Progenitor cell of endocrine pancreas (in vitro differentiated cells): ENCODE measurements at regions not wholly inside any gene's neighbourhood (a gene's known extent, or its start where the extent isn't known, plus 50 kb on each side); places are given as distances from the start of the nearest gene placed in this dataset.

Experiments used
- DNase-seq: peaks from one replicate; pipeline ENCODE4 v3.0.0; 2021; ENCODE audit warnings: low spot score; ENCODE audit not compliant: unreplicated experiment
- H3K27ac Mint-ChIP-seq: 2 replicates; pipeline ENCODE4 v1.8.0; 2021; ENCODE audit warnings: mild to moderate bottlenecking, moderate library complexity, mixed read lengths
- H3K27me3 Mint-ChIP-seq: 2 replicates; pipeline ENCODE4 v1.8.0; 2021; ENCODE audit warnings: mixed read lengths
- H3K36me3 Mint-ChIP-seq: 2 replicates; pipeline ENCODE4 v1.8.0; 2022; ENCODE audit warnings: mixed read lengths; ENCODE audit not compliant: insufficient read depth
- H3K4me1 Mint-ChIP-seq: 2 replicates; pipeline ENCODE4 v1.8.0; 2021; ENCODE audit warnings: low read depth, mixed read lengths
- H3K4me3 Mint-ChIP-seq: 2 replicates; pipeline ENCODE4 v1.8.0; 2021; ENCODE audit warnings: low read depth, mild to moderate bottlenecking, moderate library complexity, mixed read lengths
- H3K9me3 Mint-ChIP-seq: 2 replicates; pipeline ENCODE4 v1.8.0; 2021; ENCODE audit warnings: low read depth, mixed read lengths
- TF ChIP-seq, protein P1 (sequence below): fragments of 200-600 bp; sonication (generic); IDR thresholded peaks from one replicate; pipeline ENCODE4 v1.5.0; 2021; ENCODE audit warnings: antibody characterized with exemption, mild to moderate bottlenecking; ENCODE audit not compliant: unreplicated experiment

- TF ChIP-seq, protein P1, sequence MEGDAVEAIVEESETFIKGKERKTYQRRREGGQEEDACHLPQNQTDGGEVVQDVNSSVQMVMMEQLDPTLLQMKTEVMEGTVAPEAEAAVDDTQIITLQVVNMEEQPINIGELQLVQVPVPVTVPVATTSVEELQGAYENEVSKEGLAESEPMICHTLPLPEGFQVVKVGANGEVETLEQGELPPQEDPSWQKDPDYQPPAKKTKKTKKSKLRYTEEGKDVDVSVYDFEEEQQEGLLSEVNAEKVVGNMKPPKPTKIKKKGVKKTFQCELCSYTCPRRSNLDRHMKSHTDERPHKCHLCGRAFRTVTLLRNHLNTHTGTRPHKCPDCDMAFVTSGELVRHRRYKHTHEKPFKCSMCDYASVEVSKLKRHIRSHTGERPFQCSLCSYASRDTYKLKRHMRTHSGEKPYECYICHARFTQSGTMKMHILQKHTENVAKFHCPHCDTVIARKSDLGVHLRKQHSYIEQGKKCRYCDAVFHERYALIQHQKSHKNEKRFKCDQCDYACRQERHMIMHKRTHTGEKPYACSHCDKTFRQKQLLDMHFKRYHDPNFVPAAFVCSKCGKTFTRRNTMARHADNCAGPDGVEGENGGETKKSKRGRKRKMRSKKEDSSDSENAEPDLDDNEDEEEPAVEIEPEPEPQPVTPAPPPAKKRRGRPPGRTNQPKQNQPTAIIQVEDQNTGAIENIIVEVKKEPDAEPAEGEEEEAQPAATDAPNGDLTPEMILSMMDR, result no peak
- Mint-ChIP-seq H3K4me3 (no peak overlapping the region), H3K27ac (no peak overlapping the region), H3K36me3 (peaks cover 4% of the 10 kb centered on the region), H3K27me3 (no peaks in the 10 kb centered on the region), H3K9me3 (peaks cover 24% of the 10 kb centered on the region), H3K4me1 (peaks cover 20% of the 10 kb centered on the region)
- no peak for DNase-seq
Measured at GRCh38 chr12:75921622-75922289, 109.8 kb downstream of the PHLDA1 start.

DNA sequence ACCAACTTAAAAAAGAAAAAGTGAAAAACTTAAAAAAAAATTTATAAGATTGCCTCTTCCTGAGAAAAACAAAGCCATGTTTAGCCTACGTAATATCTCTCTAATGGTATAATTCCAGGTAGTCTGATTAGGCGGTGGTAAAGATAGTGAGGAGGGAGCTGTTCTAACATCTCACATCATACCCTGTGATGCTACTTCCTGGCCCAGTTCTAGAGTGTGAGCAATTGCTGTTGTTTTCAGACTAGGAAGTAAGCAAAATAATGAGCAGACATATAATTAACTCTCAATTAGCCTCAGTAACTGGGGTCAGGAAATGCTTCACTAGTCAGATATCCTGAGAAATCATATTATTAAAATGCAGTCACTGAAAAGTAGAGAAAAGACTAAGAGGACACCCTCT lies 113.9 kb downstream of the PHLDA1 start:
- peaks cover 25% of the 10 kb centered on the region for H3K4me1 Mint-ChIP-seq
- H3K4me3 Mint-ChIP-seq, result no peak overlapping the region
- H3K36me3 Mint-ChIP-seq, result no peaks in the 10 kb centered on the region
- TF ChIP-seq, protein P1, result no peak
- H3K9me3 Mint-ChIP-seq, result no peaks in the 10 kb centered on the region
- DNase-seq, result no peak
- no peaks in the 10 kb centered on the region for H3K27me3 Mint-ChIP-seq
- no peak overlapping the region for H3K27ac Mint-ChIP-seq

GRCh38 chr12:75917083-75917482 lies 114.5 kb downstream of the PHLDA1 start:
- no peak for DNase-seq
- TF ChIP-seq, protein P1, result no peak
- no peaks in the 10 kb centered on the region for H3K27me3 Mint-ChIP-seq

GRCh38 chr12:75913502-75914351 lies 117.8 kb downstream of the PHLDA1 start:
- DNase-seq, result no peak
- Mint-ChIP-seq H3K36me3 (no peaks in the 10 kb centered on the region), H3K4me1 (peaks cover 28% of the 10 kb centered on the region), H3K9me3 (no peaks in the 10 kb centered on the region), H3K4me3 (no peak overlapping the region), H3K27ac (no peak overlapping the region), H3K27me3 (no peaks in the 10 kb centered on the region)
- TF ChIP-seq, protein P1, result no peak

More at GRCh38 chr12:75917083-75917482, 114.5 kb downstream of the PHLDA1 start:
- no peak overlapping the region for H3K4me3 Mint-ChIP-seq
- peaks cover 22% of the 10 kb centered on the region for H3K4me1 Mint-ChIP-seq
- no peak overlapping the region for H3K27ac Mint-ChIP-seq
- H3K36me3 Mint-ChIP-seq, result no peaks in the 10 kb centered on the region
- no peaks in the 10 kb centered on the region for H3K9me3 Mint-ChIP-seq

DNA sequence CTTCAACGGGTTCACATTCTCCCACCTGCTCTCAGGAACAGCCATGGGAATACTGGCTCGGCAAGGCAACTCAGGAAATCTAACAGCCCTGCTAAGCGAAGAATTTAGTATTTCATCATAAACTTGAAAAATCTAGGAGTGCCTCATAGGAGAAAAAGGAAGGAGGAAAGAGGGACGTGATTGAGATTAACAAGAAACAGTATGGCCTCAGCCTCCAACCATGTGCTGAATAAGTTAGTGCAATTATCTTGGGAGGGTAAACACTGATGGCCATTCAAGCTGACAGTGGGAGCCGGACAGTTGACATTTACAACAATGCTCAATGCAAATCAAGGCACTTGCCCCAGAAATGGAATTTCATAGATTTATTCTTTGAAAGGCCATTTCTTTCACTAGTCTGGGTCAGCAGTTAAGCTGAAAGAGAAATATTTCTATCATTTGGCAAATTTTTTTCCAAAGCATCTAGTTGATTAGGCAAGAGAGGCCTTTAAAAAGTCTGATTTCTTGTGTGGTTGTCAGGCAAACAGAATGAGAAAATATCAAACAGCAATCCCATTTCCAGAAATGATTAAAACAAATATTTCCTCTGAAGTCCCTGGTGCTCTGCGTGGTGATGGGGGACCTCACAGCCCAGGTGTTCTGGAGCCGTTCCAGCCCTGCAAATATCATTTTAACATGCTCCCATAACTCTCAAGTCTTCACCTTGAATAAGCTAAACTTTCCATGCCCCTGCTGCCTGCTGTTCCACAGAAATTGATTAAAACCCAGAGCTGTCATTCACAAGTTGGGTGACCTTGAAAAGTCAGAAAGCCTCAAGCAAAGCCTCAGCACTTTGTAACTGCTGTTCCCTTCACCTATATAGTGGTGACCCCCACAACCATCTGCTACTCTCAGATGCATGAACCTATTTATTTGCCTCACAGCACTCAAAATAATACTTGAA lies 121.6 kb downstream of the PHLDA1 start:
- Mint-ChIP-seq H3K27me3 (no peaks in the 10 kb centered on the region), H3K4me3 (no peak overlapping the region), H3K36me3 (no peaks in the 10 kb centered on the region), H3K27ac (peak overlapping the region; percentile 45), H3K9me3 (no peaks in the 10 kb centered on the region), H3K4me1 (peaks cover 33% of the 10 kb centered on the region)
- DNase-seq, result no peak
- TF ChIP-seq, protein P1, result no peak
